Adrenal gland (tissue), 5 donors: ENCODE measurements at regions not wholly inside any gene's neighbourhood (a gene's known extent, or its start where the extent isn't known, plus 50 kb on each side); places are given as distances from the start of the nearest gene placed in this dataset.

ENCODE experiments used
- CTCF ChIP-seq, 6 experiments: fragments of 450-650 bp in 4 of 6; fragments of 200-600 bp in 2 of 6; sonication (generic) in 1 of 6; IDR thresholded peaks; 1 replicate in 5 of 6; 2 replicates in 1 of 6; pipeline versions ENCODE4 v1.5.1 to v1.8.0; 2016 to 2021; ENCODE audit warnings: antibody characterized with exemption in 6 of 6, mild to moderate bottlenecking in 2 of 6, moderate library complexity in 1 of 6
- POLR2A ChIP-seq, 2 donors: fragments of 450-650 bp; IDR thresholded peaks; one replicate each; pipeline ENCODE4 v1.6.1; 2017; ENCODE audit warnings: antibody characterized with exemption in 2 of 2, mild to moderate bottlenecking in 2 of 2, moderate library complexity in 1 of 2
- donor health status: DM: no; HTN: no; CAD: no.

DNA sequence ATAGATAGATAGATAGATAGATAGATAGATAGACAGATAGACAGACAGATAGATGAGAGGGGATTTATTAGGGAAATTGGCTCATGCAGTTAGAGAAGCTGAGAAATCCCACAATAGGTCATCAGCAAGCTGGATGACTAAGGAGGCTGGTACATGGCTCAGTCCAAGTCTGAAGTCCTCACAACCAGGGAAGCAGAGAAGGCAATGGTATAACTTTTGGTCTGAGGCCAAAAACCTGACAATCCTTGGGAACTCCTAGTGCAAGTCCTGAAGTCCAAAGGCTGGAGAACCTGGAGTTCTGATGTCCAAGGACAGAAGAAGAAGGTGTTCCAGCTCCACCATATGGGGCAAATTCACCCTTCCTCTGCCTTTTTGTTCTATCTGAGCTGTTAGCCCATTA, 517.6 kb upstream of the ATP2B1 start:
- TF ChIP-seq CTCF (IDR thresholded peaks at IDR 0.05), result no peak
- no peak for TF ChIP-seq POLR2A (IDR thresholded peaks at IDR 0.05)
